OCI-LY7 (cell line): ENCODE measurements at regions not wholly inside any gene's neighbourhood (a gene's known extent, or its start where the extent isn't known, plus 50 kb on each side); places are given as distances from the start of the nearest gene placed in this dataset.

Experiments used
- BruUV-seq: library from RNA; stranded (reverse); fragments of 400-500 nt; replicated peaks from 2 replicates; lab custom pipeline; 2021; lab: Mats Ljungman, UMichigan
- CTCF ChIA-PET: fragments of 300-600 bp; sonication (Branson Sonifier 250); formaldehyde crosslinking; loops from one replicate; lab custom pipeline; 2022; ENCODE audit warnings: antibody characterized with exemption; ENCODE audit not compliant: unreplicated experiment; lab: Charles Lee
- POLR2A ChIA-PET: fragments of 300-600 bp; sonication (Branson Sonifier 250); formaldehyde crosslinking; loops from one replicate; lab custom pipeline; 2022; ENCODE audit warnings: antibody characterized with exemption; lab: Charles Lee
- DNase-seq: peaks from one replicate; pipeline ENCODE4 v3.0.0-alpha.2; 2015; ENCODE audit warnings: low spot score
- H2AFZ ChIP-seq: fragments of 200-600 bp; sonication (generic), shearing (Covaris generic); 2 replicates; pipeline ENCODE4 v1.6.1; 2014; ENCODE audit warnings: mild to moderate bottlenecking, antibody characterized with exemption, low read length, moderate library complexity
- H3K27ac ChIP-seq: fragments of 200-600 bp; sonication (generic); 2 replicates; pipeline ENCODE4 v1.5.1; 2014; ENCODE audit warnings: mixed run types, low read depth, mild to moderate bottlenecking, moderate library complexity, low read length, inconsistent platforms; ENCODE audit not compliant: poor library complexity, severe bottlenecking
- H3K36me3 ChIP-seq: fragments of 200-600 bp; sonication (generic); 2 replicates; pipeline ENCODE4 v1.6.1; 2014; ENCODE audit warnings: mild to moderate bottlenecking, antibody characterized with exemption, low read length, moderate library complexity, mixed read lengths; ENCODE audit not compliant: insufficient read depth
- H3K4me1 ChIP-seq: fragments of 200-600 bp; sonication (generic); 2 replicates; pipeline ENCODE4 v1.5.1; 2014; ENCODE audit warnings: mild to moderate bottlenecking, low read length; ENCODE audit not compliant: insufficient read depth, poor library complexity, severe bottlenecking
- H3K4me2 ChIP-seq: fragments of 200-600 bp; sonication (generic); 2 replicates; pipeline ENCODE4 v1.6.1; 2014; ENCODE audit warnings: mild to moderate bottlenecking, low read length
- H3K4me3 ChIP-seq: fragments of 200-600 bp; sonication (generic); 2 replicates; pipeline ENCODE4 v1.5.1; 2014; ENCODE audit warnings: mild to moderate bottlenecking, low read depth, low read length; ENCODE audit not compliant: poor library complexity, severe bottlenecking
- H3K79me2 ChIP-seq: fragments of 200-600 bp; sonication (generic); 2 replicates; pipeline ENCODE4 v1.6.1; 2016; ENCODE audit warnings: low read depth, mild to moderate bottlenecking, low read length, moderate library complexity, mixed read lengths; ENCODE audit not compliant: insufficient read depth
- H3K9me2 ChIP-seq: fragments of 200-600 bp; sonication (generic); 2 replicates; pipeline ENCODE4 v1.6.1; 2016; ENCODE audit warnings: mild to moderate bottlenecking, low read length, mixed read lengths; ENCODE audit not compliant: insufficient read depth
- H3K9me3 ChIP-seq: fragments of 200-600 bp; sonication (generic); 2 replicates; pipeline ENCODE4 v1.6.1; 2014; ENCODE audit warnings: mild to moderate bottlenecking, mixed run types, low read length, mixed read lengths
- H4K20me1 ChIP-seq: fragments of 200-600 bp; sonication (generic); 2 replicates; pipeline ENCODE4 v1.6.1; 2014; ENCODE audit warnings: mild to moderate bottlenecking, antibody characterized with exemption, low read length, moderate library complexity, mixed read lengths; ENCODE audit not compliant: insufficient read depth
- EZH2phosphoT487 ChIP-seq: fragments of 200-600 bp; sonication (generic); IDR thresholded peaks from 2 replicates; pipeline ENCODE4 v1.6.1; 2018; ENCODE audit warnings: low read depth, borderline replicate concordance, mild to moderate bottlenecking, mixed run types, antibody characterized with exemption, low read length, moderate library complexity, mixed read lengths
- intact Hi-C: fragments of 100-400 bp; cut with micrococcal nuclease; formaldehyde crosslinking; loops from one replicate; pipeline ENCODE4 v1.10.0; 2022; ENCODE audit not compliant: unreplicated experiment
- TF ChIP-seq, protein P1 (sequence below): fragments of 200-600 bp; sonication (generic); conservative IDR thresholded peaks from 2 replicates; pipeline ENCODE4 v1.5.1; 2014; ENCODE audit warnings: mild to moderate bottlenecking, antibody characterized with exemption, low read length, moderate library complexity, mixed read lengths

DNA sequence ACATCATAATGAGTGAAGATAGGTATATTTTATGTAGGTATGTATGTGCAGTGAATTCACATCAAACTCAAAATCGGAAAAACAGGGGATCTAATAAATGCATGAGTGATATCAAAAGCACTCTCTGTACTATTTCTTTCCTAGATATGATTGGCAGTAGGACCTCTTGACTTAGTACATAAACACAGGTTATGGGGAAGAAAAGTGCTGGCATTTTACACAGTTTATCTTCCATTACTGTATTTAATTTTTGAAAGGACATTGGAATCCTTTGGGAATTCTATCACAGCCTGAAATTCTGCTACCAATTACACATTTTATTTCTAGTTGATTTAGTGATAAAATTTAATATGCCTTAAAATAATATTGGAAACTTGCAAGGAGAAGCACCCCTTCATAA is 470.5 kb upstream of the ONECUT1 start:
- Histone ChIP-seq H3K79me2 (no peaks in the 10 kb centered on the region), H3K9me3 (no peaks in the 10 kb centered on the region), H4K20me1 (no peaks in the 10 kb centered on the region), H2AFZ (no peak overlapping the region), H3K27ac (no peak overlapping the region), H3K9me2 (no peaks in the 10 kb centered on the region), H3K36me3 (no peaks in the 10 kb centered on the region), H3K4me2 (no peak overlapping the region), H3K4me3 (no peak overlapping the region), H3K4me1 (no peaks in the 10 kb centered on the region)
- TF ChIP-seq EZH2phosphoT487 = no peak
- TF ChIP-seq, protein P1, sequence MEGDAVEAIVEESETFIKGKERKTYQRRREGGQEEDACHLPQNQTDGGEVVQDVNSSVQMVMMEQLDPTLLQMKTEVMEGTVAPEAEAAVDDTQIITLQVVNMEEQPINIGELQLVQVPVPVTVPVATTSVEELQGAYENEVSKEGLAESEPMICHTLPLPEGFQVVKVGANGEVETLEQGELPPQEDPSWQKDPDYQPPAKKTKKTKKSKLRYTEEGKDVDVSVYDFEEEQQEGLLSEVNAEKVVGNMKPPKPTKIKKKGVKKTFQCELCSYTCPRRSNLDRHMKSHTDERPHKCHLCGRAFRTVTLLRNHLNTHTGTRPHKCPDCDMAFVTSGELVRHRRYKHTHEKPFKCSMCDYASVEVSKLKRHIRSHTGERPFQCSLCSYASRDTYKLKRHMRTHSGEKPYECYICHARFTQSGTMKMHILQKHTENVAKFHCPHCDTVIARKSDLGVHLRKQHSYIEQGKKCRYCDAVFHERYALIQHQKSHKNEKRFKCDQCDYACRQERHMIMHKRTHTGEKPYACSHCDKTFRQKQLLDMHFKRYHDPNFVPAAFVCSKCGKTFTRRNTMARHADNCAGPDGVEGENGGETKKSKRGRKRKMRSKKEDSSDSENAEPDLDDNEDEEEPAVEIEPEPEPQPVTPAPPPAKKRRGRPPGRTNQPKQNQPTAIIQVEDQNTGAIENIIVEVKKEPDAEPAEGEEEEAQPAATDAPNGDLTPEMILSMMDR = no peak
- intact Hi-C loops = no loop called here
- POLR2A ChIA-PET = no interaction called here
- BruUV-seq = no TSS peak
- no peak for DNase-seq
- CTCF ChIA-PET = no interaction called here

DNA sequence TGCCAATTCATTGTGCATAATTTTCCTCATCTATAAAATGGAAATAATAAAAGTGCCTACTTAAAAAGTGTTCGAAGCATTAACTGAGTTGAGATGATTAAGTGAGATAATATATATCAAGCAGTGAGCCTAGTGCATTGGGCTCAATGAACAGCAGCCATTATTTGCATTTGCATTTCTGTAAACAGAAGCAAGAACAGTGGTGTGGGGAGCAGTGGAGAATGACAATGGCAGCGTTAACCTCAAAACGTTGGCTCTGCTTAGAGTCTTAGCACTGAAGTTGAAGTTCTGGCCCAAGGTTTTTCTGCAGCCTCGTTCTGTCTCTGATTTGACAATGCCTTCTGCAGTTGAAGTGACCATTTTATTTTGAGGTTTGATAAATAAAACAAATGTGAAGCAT is 466.3 kb upstream of the ONECUT1 start:
- no peaks in the 10 kb centered on the region for H3K79me2 ChIP-seq
- TF ChIP-seq, protein P1 = no peak
- no peak for TF ChIP-seq EZH2phosphoT487
- no peak overlapping the region for H3K4me2 ChIP-seq
- no peaks in the 10 kb centered on the region for H3K9me2 ChIP-seq
- intact Hi-C loops = no loop called here
- CTCF ChIA-PET = no interaction called here
- H3K36me3 ChIP-seq = no peaks in the 10 kb centered on the region
- H4K20me1 ChIP-seq = no peaks in the 10 kb centered on the region
- no peaks in the 10 kb centered on the region for H3K9me3 ChIP-seq
- DNase-seq = no peak
- POLR2A ChIA-PET = no interaction called here
- no peak overlapping the region for H2AFZ ChIP-seq
- no peak overlapping the region for H3K4me3 ChIP-seq
- no TSS peak for BruUV-seq
- no peaks in the 10 kb centered on the region for H3K4me1 ChIP-seq
- no peak overlapping the region for H3K27ac ChIP-seq

DNA sequence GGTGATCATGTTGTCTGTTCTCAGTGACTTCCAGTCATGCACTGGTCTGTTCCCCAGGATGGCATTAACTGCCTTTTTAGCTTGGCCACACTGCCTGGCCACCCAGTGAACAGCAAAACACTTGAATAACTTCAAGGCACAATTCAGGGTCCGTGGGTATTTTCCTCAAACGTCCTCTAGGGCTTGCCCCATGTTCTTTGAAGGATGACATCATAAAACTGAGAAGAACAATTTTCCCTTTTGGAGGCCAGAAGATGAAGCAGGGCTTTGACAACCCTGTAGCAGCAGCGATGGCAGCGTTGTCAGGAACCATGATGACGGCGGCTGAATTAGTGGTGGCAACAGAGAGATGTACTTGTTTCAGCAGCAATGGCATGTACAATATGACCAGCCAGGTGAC is 465.9 kb upstream of the ONECUT1 start:
- intact Hi-C loops = no loop called here
- no peaks in the 10 kb centered on the region for H3K9me3 ChIP-seq
- TF ChIP-seq, protein P1 = no peak
- no peak for TF ChIP-seq EZH2phosphoT487
- no peaks in the 10 kb centered on the region for H3K36me3 ChIP-seq
- no peak overlapping the region for H3K4me3 ChIP-seq
- H3K4me2 ChIP-seq = no peak overlapping the region
- no peaks in the 10 kb centered on the region for H3K4me1 ChIP-seq
- BruUV-seq = no TSS peak
- no peaks in the 10 kb centered on the region for H3K79me2 ChIP-seq
- no peak overlapping the region for H2AFZ ChIP-seq
- no peaks in the 10 kb centered on the region for H4K20me1 ChIP-seq
- H3K27ac ChIP-seq = no peak overlapping the region
- ChIA-PET POLR2A (no interaction called here), CTCF (no interaction called here)
- H3K9me2 ChIP-seq = no peaks in the 10 kb centered on the region
- DNase-seq = no peak
